ENCODE measurements at regions not wholly inside any gene's neighbourhood (a gene's known extent, or its start where the extent isn't known, plus 50 kb on each side); places are given as distances from the start of the nearest gene placed in this dataset.

DNA sequence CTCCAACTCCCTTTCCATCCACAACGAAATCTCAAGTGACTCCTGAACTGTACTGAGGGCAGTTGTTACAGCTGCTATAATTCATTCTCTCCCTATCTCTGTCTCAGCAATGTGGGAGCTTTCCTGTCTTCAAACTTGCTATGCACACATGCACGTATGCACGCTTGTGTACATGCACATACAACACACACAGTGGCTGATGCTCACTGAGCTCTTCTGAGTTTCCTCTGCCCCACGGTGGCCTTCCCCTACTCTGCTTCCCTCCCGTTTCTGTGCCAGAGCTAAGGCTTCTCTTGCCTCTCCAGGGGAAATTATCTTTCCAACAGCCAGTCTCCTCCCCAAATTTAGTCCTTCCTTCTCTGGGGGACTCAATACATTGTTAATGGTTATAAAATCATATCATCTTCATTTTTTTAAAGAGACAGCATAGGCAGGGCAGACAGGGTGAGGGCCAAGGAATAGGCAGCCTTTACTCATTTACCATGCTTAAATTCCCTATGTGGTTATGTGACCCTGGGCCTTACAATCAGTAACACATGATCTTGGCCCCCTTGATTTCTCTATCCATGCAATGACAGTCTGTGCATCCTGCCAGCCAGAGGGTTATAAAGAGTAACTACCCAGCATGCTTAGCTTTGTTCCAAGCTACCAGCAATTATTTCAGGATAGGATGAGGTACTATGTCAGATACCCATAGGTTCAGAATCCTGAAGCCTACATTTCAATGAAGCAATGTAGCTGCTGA, 111.9 kb upstream of the HMGA2 start:
- no peaks in the 10 kb centered on the region for H3K36me3 ChIP-seq (ENCODE audit: low read length)
- no peaks in the 10 kb centered on the region for H3K79me2 ChIP-seq (ENCODE audit: insufficient read depth, low read length)
- H3K9ac ChIP-seq (ENCODE audit: low read length), result no peak overlapping the region
- H3K4me2 ChIP-seq (ENCODE audit: low read depth, low read length, poor library complexity, severe bottlenecking), result no peak overlapping the region
- H3F3A ChIP-seq (ENCODE audit: insufficient read depth), result no peaks in the 10 kb centered on the region
- TF ChIP-seq EZH2phosphoT487 (conservative IDR thresholded peaks at IDR 0.05; ENCODE audit: low read length), result no peak
- TF ChIP-seq, protein P1, sequence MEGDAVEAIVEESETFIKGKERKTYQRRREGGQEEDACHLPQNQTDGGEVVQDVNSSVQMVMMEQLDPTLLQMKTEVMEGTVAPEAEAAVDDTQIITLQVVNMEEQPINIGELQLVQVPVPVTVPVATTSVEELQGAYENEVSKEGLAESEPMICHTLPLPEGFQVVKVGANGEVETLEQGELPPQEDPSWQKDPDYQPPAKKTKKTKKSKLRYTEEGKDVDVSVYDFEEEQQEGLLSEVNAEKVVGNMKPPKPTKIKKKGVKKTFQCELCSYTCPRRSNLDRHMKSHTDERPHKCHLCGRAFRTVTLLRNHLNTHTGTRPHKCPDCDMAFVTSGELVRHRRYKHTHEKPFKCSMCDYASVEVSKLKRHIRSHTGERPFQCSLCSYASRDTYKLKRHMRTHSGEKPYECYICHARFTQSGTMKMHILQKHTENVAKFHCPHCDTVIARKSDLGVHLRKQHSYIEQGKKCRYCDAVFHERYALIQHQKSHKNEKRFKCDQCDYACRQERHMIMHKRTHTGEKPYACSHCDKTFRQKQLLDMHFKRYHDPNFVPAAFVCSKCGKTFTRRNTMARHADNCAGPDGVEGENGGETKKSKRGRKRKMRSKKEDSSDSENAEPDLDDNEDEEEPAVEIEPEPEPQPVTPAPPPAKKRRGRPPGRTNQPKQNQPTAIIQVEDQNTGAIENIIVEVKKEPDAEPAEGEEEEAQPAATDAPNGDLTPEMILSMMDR (IDR thresholded peaks at IDR 0.05; ENCODE audit: insufficient read depth, low read length, poor library complexity, severe bottlenecking), result no peak
- H2AFZ ChIP-seq (ENCODE audit: low read depth, low read length, severe bottlenecking), result no peak overlapping the region
- H4K20me1 ChIP-seq (ENCODE audit: low read depth, low read length), result no peaks in the 10 kb centered on the region
- H3K4me3 ChIP-seq (ENCODE audit: insufficient read depth, low read length, poor library complexity, severe bottlenecking), result no peak overlapping the region
- no peaks in the 10 kb centered on the region for H3K9me3 ChIP-seq (ENCODE audit: insufficient read depth, low read length)
- no peak overlapping the region for H3K27ac ChIP-seq (ENCODE audit: low read depth, low read length)
- no peaks in the 10 kb centered on the region for H3K9me2 ChIP-seq (replicated peaks; ENCODE audit: insufficient read depth, low read length)
- H3K27me3 ChIP-seq (ENCODE audit: low read length), result no peaks in the 10 kb centered on the region

DNA sequence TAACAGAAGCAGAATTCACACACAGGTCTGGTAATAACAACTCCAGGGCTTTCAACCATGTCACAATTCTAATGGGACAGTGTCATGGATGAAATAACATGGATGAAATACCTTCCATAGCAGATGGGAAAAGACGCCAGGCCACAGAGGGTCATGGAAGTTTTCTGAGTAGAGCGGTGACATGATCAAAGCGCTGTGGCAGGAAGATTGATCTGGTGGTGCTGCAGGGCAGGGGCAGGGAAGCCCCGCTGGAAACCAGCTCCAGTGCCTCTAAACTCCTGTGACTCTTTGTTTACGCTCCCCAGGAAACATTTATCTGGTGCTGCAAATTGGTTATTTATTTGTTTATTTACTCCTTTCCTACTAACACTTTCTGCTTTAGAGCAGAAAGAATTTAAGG, 108.3 kb upstream of the HMGA2 start:
- no peaks in the 10 kb centered on the region for H3K36me3 ChIP-seq (ENCODE audit: low read length)
- no peaks in the 10 kb centered on the region for H3K79me2 ChIP-seq (ENCODE audit: insufficient read depth, low read length)
- H3K4me2 ChIP-seq (ENCODE audit: low read depth, low read length, poor library complexity, severe bottlenecking), result no peak overlapping the region
- H3K27me3 ChIP-seq (ENCODE audit: low read length), result no peaks in the 10 kb centered on the region
- H2AFZ ChIP-seq (ENCODE audit: low read depth, low read length, severe bottlenecking), result no peak overlapping the region
- no peaks in the 10 kb centered on the region for H3K9me2 ChIP-seq (replicated peaks; ENCODE audit: insufficient read depth, low read length)
- H3K4me3 ChIP-seq (ENCODE audit: insufficient read depth, low read length, poor library complexity, severe bottlenecking), result no peak overlapping the region
- H3F3A ChIP-seq (ENCODE audit: insufficient read depth), result no peaks in the 10 kb centered on the region
- no peak overlapping the region for H3K9ac ChIP-seq (ENCODE audit: low read length)
- TF ChIP-seq EZH2phosphoT487 (conservative IDR thresholded peaks at IDR 0.05; ENCODE audit: low read length), result no peak
- TF ChIP-seq, protein P1 (IDR thresholded peaks at IDR 0.05; ENCODE audit: insufficient read depth, low read length, poor library complexity, severe bottlenecking), result no peak
- no peaks in the 10 kb centered on the region for H3K9me3 ChIP-seq (ENCODE audit: insufficient read depth, low read length)
- H3K27ac ChIP-seq (ENCODE audit: low read depth, low read length), result no peak overlapping the region
- no peaks in the 10 kb centered on the region for H4K20me1 ChIP-seq (ENCODE audit: low read depth, low read length)

DNA sequence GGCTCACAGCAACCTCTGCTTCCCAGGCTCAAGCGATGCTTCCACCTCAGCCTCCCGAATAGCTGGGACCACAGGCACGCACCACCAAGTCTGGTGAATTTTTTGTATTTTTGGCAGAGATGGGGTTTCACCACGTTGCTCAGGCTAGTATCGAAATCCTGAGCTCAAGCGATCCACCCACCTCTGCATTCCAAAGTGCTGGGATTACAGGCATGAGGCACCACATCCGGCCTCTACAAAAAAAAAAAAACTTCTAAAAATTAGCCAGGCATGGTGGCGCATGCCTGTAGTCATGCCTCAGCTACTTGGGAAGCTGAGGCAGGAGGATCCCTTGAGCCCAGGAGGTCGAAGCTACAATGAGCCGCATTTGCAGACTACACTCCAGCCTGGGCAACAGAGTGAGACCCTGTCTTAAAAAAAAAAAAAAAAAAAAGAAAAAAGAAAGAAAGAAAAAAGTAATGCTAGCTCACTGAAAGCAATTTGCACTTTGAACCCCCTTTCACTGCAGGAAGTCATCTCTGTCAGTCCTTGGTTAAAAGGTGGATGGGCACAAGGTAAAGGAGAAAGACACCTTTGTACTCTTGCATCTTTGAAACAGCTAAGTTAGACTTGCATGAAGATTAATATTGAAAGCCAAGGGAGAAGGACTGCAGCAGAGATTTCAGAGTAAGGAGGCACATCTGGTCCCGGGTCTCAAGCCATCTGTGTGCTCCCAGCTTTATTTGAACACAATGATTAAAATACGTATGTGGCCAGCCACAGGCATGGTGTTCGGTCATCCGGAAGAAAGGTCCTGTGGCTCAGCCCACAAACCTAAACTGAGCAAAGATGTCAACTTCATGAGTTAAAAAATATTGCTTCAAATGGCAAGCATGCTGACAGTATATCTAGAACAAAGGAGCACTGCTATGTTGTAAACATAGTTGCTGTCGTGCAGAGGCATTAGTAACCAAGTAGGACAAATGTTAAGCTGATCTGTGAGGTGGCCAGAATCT, 103.8 kb upstream of the HMGA2 start:
- no peaks in the 10 kb centered on the region for H3K9me3 ChIP-seq (ENCODE audit: insufficient read depth, low read length)
- H3K9ac ChIP-seq (ENCODE audit: low read length), result no peak overlapping the region
- no peak overlapping the region for H2AFZ ChIP-seq (ENCODE audit: low read depth, low read length, severe bottlenecking)
- H3K79me2 ChIP-seq (ENCODE audit: insufficient read depth, low read length), result no peaks in the 10 kb centered on the region
- no peak overlapping the region for H3K4me3 ChIP-seq (ENCODE audit: insufficient read depth, low read length, poor library complexity, severe bottlenecking)
- H3K36me3 ChIP-seq (ENCODE audit: low read length), result no peaks in the 10 kb centered on the region
- H4K20me1 ChIP-seq (ENCODE audit: low read depth, low read length), result no peaks in the 10 kb centered on the region
- H3K27ac ChIP-seq (ENCODE audit: low read depth, low read length), result no peak overlapping the region
- no peaks in the 10 kb centered on the region for H3K9me2 ChIP-seq (replicated peaks; ENCODE audit: insufficient read depth, low read length)
- H3K27me3 ChIP-seq (ENCODE audit: low read length), result no peaks in the 10 kb centered on the region
- H3K4me2 ChIP-seq (ENCODE audit: low read depth, low read length, poor library complexity, severe bottlenecking), result no peak overlapping the region
- no peaks in the 10 kb centered on the region for H3F3A ChIP-seq (ENCODE audit: insufficient read depth)
- no peak for TF ChIP-seq EZH2phosphoT487 (conservative IDR thresholded peaks at IDR 0.05; ENCODE audit: low read length)
- TF ChIP-seq, protein P1 (IDR thresholded peaks at IDR 0.05; ENCODE audit: insufficient read depth, low read length, poor library complexity, severe bottlenecking), result no peak
